HEK293T (cell line): ENCODE measurements at regions not wholly inside any gene's neighbourhood (a gene's known extent, or its start where the extent isn't known, plus 50 kb on each side); places are given as distances from the start of the nearest gene placed in this dataset.

ENCODE experiments used
- CTCF ChIA-PET: fragments of 350-600 bp; formaldehyde crosslinking; extraction: SDS; loops from one replicate; lab custom pipeline; 2021; ENCODE audit warnings: antibody characterized with exemption, inconsistent platforms; lab: Yijun Ruan, JAX
- POLR2A ChIA-PET: fragments of 350-600 bp; formaldehyde crosslinking; extraction: SDS; loops from one replicate; lab custom pipeline; 2020; ENCODE audit warnings: antibody characterized with exemption, inconsistent platforms; lab: Yijun Ruan, JAX
- DNase-seq: peaks from one replicate; pipeline ENCODE4 v3.0.0; 2012; ENCODE audit warnings: mixed read lengths; ENCODE audit errors: extremely low spot score
- ARNT ChIP-seq: fragments of 450-650 bp; IDR thresholded peaks from 2 replicates; pipeline ENCODE4 v1.6.1; 2017; ENCODE audit warnings: mild to moderate bottlenecking
- BHLHE40 ChIP-seq: fragments of 450-650 bp; IDR thresholded peaks from 2 replicates; pipeline ENCODE4 v1.6.1; 2016; ENCODE audit warnings: mild to moderate bottlenecking, moderate library complexity, borderline replicate concordance
- CTBP1 ChIP-seq: fragments of 450-650 bp; IDR thresholded peaks from 2 replicates; pipeline ENCODE4 v1.6.1; 2016; ENCODE audit warnings: borderline replicate concordance
- ELF4 ChIP-seq: fragments of 450-650 bp; IDR thresholded peaks from 2 replicates; pipeline ENCODE4 v1.6.1; 2017; ENCODE audit warnings: antibody characterized with exemption
- FOXA1 ChIP-seq: fragments of 450-650 bp; IDR thresholded peaks from 2 replicates; pipeline ENCODE4 v1.6.1; 2016; ENCODE audit warnings: mild to moderate bottlenecking
- FOXK2 ChIP-seq: fragments of 450-650 bp; IDR thresholded peaks from 2 replicates; pipeline ENCODE4 v1.6.1; 2016; ENCODE audit warnings: mild to moderate bottlenecking
- FOXM1 ChIP-seq: fragments of 450-650 bp; IDR thresholded peaks from 2 replicates; pipeline ENCODE4 v1.6.1; 2017; ENCODE audit warnings: mild to moderate bottlenecking, borderline replicate concordance
- HDGF ChIP-seq: fragments of 450-650 bp; IDR thresholded peaks from 2 replicates; pipeline ENCODE4 v1.6.1; 2017; ENCODE audit warnings: antibody characterized with exemption, borderline replicate concordance
- L3MBTL2 ChIP-seq: fragments of 450-650 bp; conservative IDR thresholded peaks from 2 replicates; pipeline ENCODE4 v1.6.1; 2016; ENCODE audit warnings: mild to moderate bottlenecking
- LEF1 ChIP-seq: fragments of 450-650 bp; IDR thresholded peaks from 2 replicates; pipeline ENCODE4 v1.6.1; 2017; ENCODE audit warnings: mild to moderate bottlenecking, borderline replicate concordance
- NFRKB ChIP-seq: fragments of 450-650 bp; IDR thresholded peaks from 2 replicates; pipeline ENCODE4 v1.6.1; 2016; ENCODE audit warnings: mild to moderate bottlenecking, moderate library complexity
- PKNOX1 ChIP-seq: fragments of 450-650 bp; IDR thresholded peaks from 2 replicates; pipeline ENCODE4 v1.6.1; 2016
- SP1 ChIP-seq: fragments of 450-650 bp; IDR thresholded peaks from 2 replicates; pipeline ENCODE4 v1.6.1; 2017
- SUZ12 ChIP-seq: fragments of 450-650 bp; IDR thresholded peaks from 2 replicates; pipeline ENCODE4 v1.6.1; 2016; ENCODE audit warnings: mild to moderate bottlenecking
- TARDBP ChIP-seq: fragments of 450-650 bp; IDR thresholded peaks from 2 replicates; pipeline ENCODE4 v1.6.1; 2016
- ZNF384 ChIP-seq: fragments of 450-650 bp; IDR thresholded peaks from 2 replicates; pipeline ENCODE4 v1.6.1; 2016

- no peak for DNase-seq
- POLR2A ChIA-PET = no interaction called here
- TF ChIP-seq TARDBP = no peak
- TF ChIP-seq CTBP1 = no peak
- TF ChIP-seq PKNOX1 = no peak
- no peak for TF ChIP-seq FOXA1
- TF ChIP-seq HDGF = no peak
- CTCF ChIA-PET = no interaction called here
These were observed 86.7 kb upstream of the UQCRFS1 start for GRCh38 chr19:29299416-29300380.

- TF ChIP-seq CTBP1 = no peak
- no peak for TF ChIP-seq L3MBTL2
- TF ChIP-seq PKNOX1 = no peak
- TF ChIP-seq NFRKB = no peak
- TF ChIP-seq BHLHE40 = no peak
- no peak for TF ChIP-seq SUZ12
- TF ChIP-seq ZNF384 = no peak
- no peak for TF ChIP-seq SP1
- no peak for TF ChIP-seq FOXA1
- no peak for TF ChIP-seq FOXK2
- TF ChIP-seq ARNT = no peak
- TF ChIP-seq LEF1 = no peak
- TF ChIP-seq TARDBP = no peak
- no peak for TF ChIP-seq ELF4
- TF ChIP-seq FOXM1 = no peak
- TF ChIP-seq HDGF = no peak
- no peak for DNase-seq
- POLR2A ChIA-PET = no interaction called here
- CTCF ChIA-PET = no interaction called here
These were observed 89.3 kb upstream of the UQCRFS1 start for GRCh38 chr19:29302002-29302928.

- ChIA-PET POLR2A (no interaction called here), CTCF (interaction anchor here (0.6 kb wide), 1 partner anchor 290 kb away, joined by 3 read pairs; no protein-coding TSS in a partner anchor)
- TF ChIP-seq TARDBP (no peak), FOXA1 (no peak), SUZ12 (no peak), SP1 (no peak)
- DNase-seq = no peak
These were observed 90.2 kb upstream of the UQCRFS1 start for GRCh38 chr19:29303069-29303718.

- CTCF ChIA-PET = interaction anchor here (0.6 kb wide), 1 partner anchor 289 kb away, joined by 3 read pairs; no protein-coding TSS in a partner anchor
- no peak for TF ChIP-seq SUZ12
- TF ChIP-seq HDGF = no peak
- no peak for TF ChIP-seq PKNOX1
- TF ChIP-seq FOXA1 = no peak
- TF ChIP-seq FOXM1 = no peak
- TF ChIP-seq FOXK2 = no peak
- POLR2A ChIA-PET = no interaction called here
- DNase-seq = no peak
These were observed 90.8 kb upstream of the UQCRFS1 start for GRCh38 chr19:29303719-29304090.

GRCh38 chr19:29305268-29305667 lies 92.3 kb upstream of the UQCRFS1 start:
- TF ChIP-seq BHLHE40 (no peak), FOXA1 (no peak), SUZ12 (no peak), L3MBTL2 (no peak), ZNF384 (no peak), CTBP1 (no peak), SP1 (no peak), ELF4 (no peak), FOXM1 (no peak), LEF1 (no peak), PKNOX1 (no peak), HDGF (no peak), NFRKB (no peak), ARNT (no peak), TARDBP (no peak), FOXK2 (no peak)
- ChIA-PET CTCF (no interaction called here), POLR2A (no interaction called here)
- DNase-seq = no peak
